HG03457 (cell line): ENCODE measurements at regions not wholly inside any gene's neighbourhood (a gene's known extent, or its start where the extent isn't known, plus 50 kb on each side); places are given as distances from the start of the nearest gene placed in this dataset.
"Not testable (repeated sequence)": the region's sequence is repeated elsewhere in the genome, so short reads cannot be mapped to it uniquely, and the experiment has no call there.

ENCODE experiments used
- ATAC-seq: cut with Tn5 transposase; IDR thresholded peaks from one replicate; pipeline ENCODE4 v1.9.1; 2021; ENCODE audit warnings: moderate number of reproducible peaks; ENCODE audit not compliant: unreplicated experiment

GRCh38 chr13:90246687-90247345, 1100.7 kb upstream of the MIR17HG start:
- no peak for ATAC-seq

GRCh38 chr13:90253806-90254205, 1093.7 kb upstream of the MIR17HG start:
- ATAC-seq = no peak

- no peak for ATAC-seq
Measured at GRCh38 chr13:90254437-90254836, 1093.0 kb upstream of the MIR17HG start.

GRCh38 chr13:90256746-90257145, 1090.7 kb upstream of the MIR17HG start:
- no peak for ATAC-seq

- no peak for ATAC-seq
Measured at GRCh38 chr13:90258129-90258528, 1089.4 kb upstream of the MIR17HG start.

GRCh38 chr13:90261343-90261742, 1086.1 kb upstream of the MIR17HG start:
- ATAC-seq = no peak

- ATAC-seq = no peak
Measured at GRCh38 chr13:90270226-90270625, 1077.3 kb upstream of the MIR17HG start.

GRCh38 chr13:90272356-90272755, 1075.1 kb upstream of the MIR17HG start:
- ATAC-seq = no peak

- ATAC-seq = no peak
Measured at GRCh38 chr13:90276216-90276615, 1071.3 kb upstream of the MIR17HG start.

GRCh38 chr13:90278231-90278630, 1069.3 kb upstream of the MIR17HG start:
- ATAC-seq = not testable (repeated sequence)

GRCh38 chr13:90281709-90282108, 1065.8 kb upstream of the MIR17HG start:
- ATAC-seq = no peak

- no peak for ATAC-seq
Measured at GRCh38 chr13:90287521-90287920, 1060.0 kb upstream of the MIR17HG start.

GRCh38 chr13:90293793-90294361, 1053.6 kb upstream of the MIR17HG start:
- ATAC-seq = no peak

- ATAC-seq = no peak
Measured at GRCh38 chr13:90299238-90299637, 1048.2 kb upstream of the MIR17HG start.

- no peak for ATAC-seq
Measured at GRCh38 chr13:90300015-90300414, 1047.5 kb upstream of the MIR17HG start.

- ATAC-seq = no peak
Measured at GRCh38 chr13:90302107-90302506, 1045.4 kb upstream of the MIR17HG start.

GRCh38 chr13:90305796-90306195, 1041.7 kb upstream of the MIR17HG start:
- no peak for ATAC-seq

GRCh38 chr13:90307136-90307535, 1040.4 kb upstream of the MIR17HG start:
- no peak for ATAC-seq

- ATAC-seq = no peak
Measured at GRCh38 chr13:90308249-90308648, 1039.2 kb upstream of the MIR17HG start.

- ATAC-seq = no peak
Measured at GRCh38 chr13:90311929-90312328, 1035.6 kb upstream of the MIR17HG start.

GRCh38 chr13:90315061-90315460, 1032.4 kb upstream of the MIR17HG start:
- no peak for ATAC-seq

GRCh38 chr13:90320664-90321063, 1026.8 kb upstream of the MIR17HG start:
- no peak for ATAC-seq
